IMR-90 (cell line): ENCODE measurements at regions not wholly inside any gene's neighbourhood (a gene's known extent, or its start where the extent isn't known, plus 50 kb on each side); places are given as distances from the start of the nearest gene placed in this dataset.

ENCODE experiments used
- ATAC-seq: fragments of 200-7000 bp; cut with Tn5 transposase; 2 replicates; pipeline ENCODE4 v1.9.1; 2020; ENCODE audit warnings: low read depth, mild to moderate bottlenecking, moderate library complexity
- BruUV-seq: library from RNA; stranded (reverse); fragments of 400-500 nt; replicated peaks from 2 replicates; lab custom pipeline; 2021; lab: Mats Ljungman, UMichigan
- CTCF ChIA-PET: fragments of 300-600 bp; formaldehyde crosslinking; extraction: SDS; loops from one replicate; lab custom pipeline; 2021; ENCODE audit warnings: antibody characterized with exemption; lab: Yijun Ruan, JAX
- POLR2A ChIA-PET: fragments of 300-600 bp; sonication (Branson Sonifier 250); formaldehyde crosslinking; loops from one replicate; lab custom pipeline; 2022; ENCODE audit warnings: antibody characterized with exemption; ENCODE audit not compliant: unreplicated experiment; lab: Charles Lee
- DNase-seq: peaks from one replicate; pipeline ENCODE4 v3.0.0; 2013
- H2AFZ ChIP-seq: replicated peaks from 2 replicates; pipeline ENCODE3; 2013; ENCODE audit warnings: low read length, mild to moderate bottlenecking; ENCODE audit not compliant: poor library complexity
- H2AK5ac ChIP-seq: 2 replicates; pipeline ENCODE4 v1.6.1; 2013; ENCODE audit warnings: low read depth, low read length, inconsistent platforms
- H2AK9ac ChIP-seq: replicated peaks from 2 replicates; pipeline ENCODE3; 2013; ENCODE audit warnings: mild to moderate bottlenecking, low read depth, low read length, moderate library complexity; ENCODE audit not compliant: poor library complexity
- H2BK120ac ChIP-seq: 2 replicates; pipeline ENCODE4 v1.6.1; 2013; ENCODE audit warnings: low read depth, low read length, inconsistent platforms
- H2BK15ac ChIP-seq: 3 replicates; pipeline ENCODE4 v1.6.1; 2013; ENCODE audit warnings: low read depth, low read length, inconsistent platforms
- H2BK20ac ChIP-seq: 2 replicates; pipeline ENCODE4 v1.6.1; 2013; ENCODE audit warnings: low read depth, mild to moderate bottlenecking, inconsistent platforms, low read length, moderate library complexity
- H2BK5ac ChIP-seq: 2 replicates; pipeline ENCODE4 v1.6.1; 2013; ENCODE audit warnings: mild to moderate bottlenecking, low read depth, low read length, inconsistent platforms; ENCODE audit not compliant: poor library complexity, severe bottlenecking
- H3K14ac ChIP-seq: replicated peaks from 2 replicates; pipeline ENCODE4 v1.6.1; 2013; ENCODE audit warnings: low read depth, low read length, inconsistent platforms
- H3K18ac ChIP-seq: 2 replicates; pipeline ENCODE4 v1.6.1; 2013; ENCODE audit warnings: low read depth, low read length, control low read depth
- H3K23ac ChIP-seq: 2 replicates; pipeline ENCODE4 v1.6.1; 2013; ENCODE audit warnings: low read depth, low read length, inconsistent platforms
- H3K27ac ChIP-seq: 2 replicates; pipeline ENCODE4 v1.5.1; 2013; ENCODE audit warnings: mild to moderate bottlenecking, control low read depth, low read length; ENCODE audit not compliant: insufficient read depth
- H3K27me3 ChIP-seq: 2 replicates; pipeline ENCODE4 v1.6.1; 2013; ENCODE audit warnings: low read length; ENCODE audit not compliant: control insufficient read depth, insufficient read depth
- H3K36me3 ChIP-seq: 2 replicates; pipeline ENCODE4 v1.6.1; 2013; ENCODE audit warnings: low read length, mixed read lengths; ENCODE audit not compliant: control insufficient read depth, insufficient read depth
- H3K4ac ChIP-seq: 2 replicates; pipeline ENCODE4 v1.6.1; 2013; ENCODE audit warnings: low read depth, low read length, inconsistent platforms
- H3K4me1 ChIP-seq: 2 replicates; pipeline ENCODE4 v1.6.1; 2013; ENCODE audit warnings: low read length, mixed read lengths; ENCODE audit not compliant: control insufficient read depth, insufficient read depth
- H3K4me2 ChIP-seq: 2 replicates; pipeline ENCODE4 v1.6.1; 2013; ENCODE audit warnings: low read depth, mild to moderate bottlenecking, control low read depth, low read length, moderate library complexity
- H3K4me3 ChIP-seq: 2 replicates; pipeline ENCODE4 v1.5.1; 2013; ENCODE audit warnings: low read depth, mild to moderate bottlenecking, control low read depth, low read length, moderate library complexity; ENCODE audit not compliant: insufficient read depth
- H3K56ac ChIP-seq: 2 replicates; pipeline ENCODE4 v1.6.1; 2013; ENCODE audit warnings: low read length, inconsistent platforms; ENCODE audit not compliant: insufficient read depth; ENCODE audit errors: extremely low read depth
- H3K79me1 ChIP-seq, 2 experiments: 2 replicates each; pipeline ENCODE4 v1.6.1; 2013; ENCODE audit warnings: low read length in 2 of 2, inconsistent platforms in 1 of 2, low read depth in 1 of 2
- H3K9ac ChIP-seq: 2 replicates; pipeline ENCODE4 v1.6.1; 2013; ENCODE audit warnings: low read depth, low read length, control low read depth
- H3K9me1 ChIP-seq: 2 replicates; pipeline ENCODE4 v1.6.1; 2013; ENCODE audit warnings: low read length, inconsistent platforms; ENCODE audit not compliant: insufficient read depth
- H3K9me3 ChIP-seq: 2 replicates; pipeline ENCODE4 v1.6.1; 2013; ENCODE audit warnings: low read length; ENCODE audit not compliant: control insufficient read depth, insufficient read depth
- H4K20me1 ChIP-seq: 2 replicates; pipeline ENCODE4 v1.6.1; 2013; ENCODE audit warnings: low read length, inconsistent platforms; ENCODE audit not compliant: insufficient read depth
- H4K5ac ChIP-seq: 2 replicates; pipeline ENCODE4 v1.6.1; 2013; ENCODE audit warnings: mild to moderate bottlenecking, low read depth, low read length, control low read depth
- H4K8ac ChIP-seq, 2 experiments: 2 replicates each; pipeline ENCODE4 v1.6.1; 2013; ENCODE audit warnings: low read depth in 2 of 2, low read length in 2 of 2, control low read depth in 1 of 2, inconsistent platforms in 1 of 2
- H4K91ac ChIP-seq: 2 replicates; pipeline ENCODE4 v1.6.1; 2013; ENCODE audit warnings: low read depth, low read length, inconsistent platforms; ENCODE audit not compliant: insufficient read depth
- NFE2L2 ChIP-seq: fragments of 150-350 bp; IDR thresholded peaks from 2 replicates; pipeline ENCODE4 v1.6.1; 2016; ENCODE audit warnings: low read depth, mild to moderate bottlenecking, low read length
- RFX5 ChIP-seq: IDR thresholded peaks from 2 replicates; pipeline ENCODE4 v1.8.0; 2012; ENCODE audit warnings: low read depth, mild to moderate bottlenecking, low read length, moderate library complexity
- dilution Hi-C: fragments of 300-500 bp; cut with HindIII; formaldehyde crosslinking; loops from one replicate; pipeline ENCODE4 v1.14.3; 2018; ENCODE audit warnings: low sequenced_read_pairs; ENCODE audit not compliant: unreplicated experiment
- in situ Hi-C: fragments of 300-500 bp; cut with MboI; formaldehyde crosslinking; loops from 3 replicates; pipeline ENCODE4 v1.14.3; 2019; ENCODE audit warnings: low sequenced_read_pairs, inconsistent platforms, mixed read lengths
- intact Hi-C: fragments of 100-400 bp; cut with micrococcal nuclease; formaldehyde crosslinking; loops from 2 replicates; pipeline ENCODE4 v1.10.0; 2022

DNA sequence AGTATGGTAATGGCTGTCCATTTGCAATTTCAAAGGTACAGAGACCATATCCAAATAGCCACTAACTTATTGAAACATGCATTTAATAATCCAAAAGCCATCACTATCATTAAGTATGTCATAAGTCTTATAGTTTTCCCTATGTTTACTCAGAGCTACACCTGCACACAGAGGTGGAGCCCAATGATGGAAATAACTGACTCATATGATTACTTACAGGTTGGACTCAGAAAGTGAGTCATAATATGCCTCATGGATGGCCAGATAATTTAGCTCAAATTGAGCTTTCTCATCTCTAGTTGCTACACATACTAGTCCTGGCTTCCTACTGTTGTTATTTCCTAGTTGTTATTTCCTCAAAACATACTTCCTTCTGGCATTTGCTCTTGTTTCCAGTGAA is 104.4 kb upstream of the KHDRBS2 start:
- DNase-seq, result no peak
- no peak overlapping the region for H3K4ac ChIP-seq
- H3K4me2 ChIP-seq, result no peak overlapping the region
- H3K36me3 ChIP-seq, result no peaks in the 10 kb centered on the region
- no peak overlapping the region for H2AFZ ChIP-seq
- no peak overlapping the region for H2AK9ac ChIP-seq
- H4K5ac ChIP-seq, result no peak overlapping the region
- H3K9ac ChIP-seq, result no peak overlapping the region
- intact Hi-C loops (no loop called here), dilution Hi-C loops (no loop called here), in situ Hi-C loops (no loop called here)
- H4K91ac ChIP-seq, result no peak overlapping the region
- H3K18ac ChIP-seq, result no peak overlapping the region
- no peak overlapping the region for H2BK5ac ChIP-seq
- no peak for ATAC-seq
- no peaks in the 10 kb centered on the region for H3K79me1 ChIP-seq
- peaks cover 2% of the 10 kb centered on the region; the same call in 1 of the 2 replicates for H3K9me3 ChIP-seq
- TF ChIP-seq RFX5 (no peak), NFE2L2 (no peak)
- no peaks in the 10 kb centered on the region for H4K20me1 ChIP-seq
- no peaks in the 10 kb centered on the region for H3K27me3 ChIP-seq
- H3K14ac ChIP-seq, result no peak overlapping the region
- ChIA-PET POLR2A (no interaction called here), CTCF (no interaction called here)
- no peak overlapping the region for H2BK20ac ChIP-seq
- no peak overlapping the region for H4K8ac ChIP-seq
- H2BK120ac ChIP-seq, result no peak overlapping the region
- H3K4me1 ChIP-seq, result no peaks in the 10 kb centered on the region
- H3K23ac ChIP-seq, result no peak overlapping the region
- H3K4me3 ChIP-seq, result no peak overlapping the region
- no peaks in the 10 kb centered on the region for H3K9me1 ChIP-seq
- BruUV-seq, result no TSS peak
- H3K56ac ChIP-seq, result no peak overlapping the region
- H2BK15ac ChIP-seq, result no peak overlapping the region
- H3K27ac ChIP-seq, result no peak overlapping the region
- no peak overlapping the region for H2AK5ac ChIP-seq
